WTC11 (cell line): ENCODE measurements at regions not wholly inside any gene's neighbourhood (a gene's known extent, or its start where the extent isn't known, plus 50 kb on each side); places are given as distances from the start of the nearest gene placed in this dataset.
A peak's percentile ranks its signal among the peaks of the same experiment; 100 is the strongest.

ENCODE experiments used
- ATAC-seq: fragments of 200-7000 bp; cut with Tn5 transposase; 2 replicates; pipeline ENCODE4 v1.10.0; 2021; ENCODE audit warnings: mild to moderate bottlenecking, moderate library complexity
- CTCF ChIA-PET: fragments of 300-600 bp; sonication (Branson Sonifier 250); formaldehyde crosslinking; loops from one replicate; lab custom pipeline; 2021; ENCODE audit warnings: antibody characterized with exemption; lab: Charles Lee
- POLR2A ChIA-PET: fragments of 350-600 bp; sonication (Branson Sonifier 250); formaldehyde crosslinking; loops from one replicate; lab custom pipeline; 2021; ENCODE audit warnings: antibody characterized with exemption; lab: Charles Lee
- DNase-seq: peaks from one replicate; pipeline ENCODE4 v3.0.0; 2021; ENCODE audit warnings: low spot score
- H3K27ac Mint-ChIP-seq: 2 replicates; pipeline ENCODE4 v1.8.0; 2021; ENCODE audit warnings: mixed read lengths
- H3K27me3 Mint-ChIP-seq: 2 replicates; pipeline ENCODE4 v1.8.0; 2021; ENCODE audit warnings: low read depth, mild to moderate bottlenecking, moderate library complexity, mixed read lengths
- H3K36me3 Mint-ChIP-seq: 2 replicates; pipeline ENCODE4 v1.8.0; 2021; ENCODE audit warnings: mixed read lengths
- H3K4me1 Mint-ChIP-seq: 2 replicates; pipeline ENCODE4 v1.8.0; 2022; ENCODE audit warnings: mixed read lengths
- H3K4me3 Mint-ChIP-seq: 2 replicates; pipeline ENCODE4 v1.8.0; 2021; ENCODE audit warnings: mild to moderate bottlenecking, moderate library complexity, mixed read lengths
- H3K9me3 Mint-ChIP-seq: 2 replicates; pipeline ENCODE4 v1.8.0; 2021; ENCODE audit warnings: mixed read lengths
- CBFB ChIP-seq: sonication (generic); formaldehyde crosslinking; IDR thresholded peaks from 2 replicates; pipeline ENCODE4 v1.8.1; 2022; ENCODE audit warnings: mild to moderate bottlenecking, low read depth, missing genetic modification reagents
- ELF4 ChIP-seq: sonication (generic); formaldehyde crosslinking; IDR thresholded peaks from 2 replicates; pipeline ENCODE4 v1.8.1; 2022; ENCODE audit warnings: low read depth, mild to moderate bottlenecking, moderate library complexity, missing genetic modification reagents
- GABPB1 ChIP-seq: sonication (generic); formaldehyde crosslinking; IDR thresholded peaks from 2 replicates; pipeline ENCODE4 v1.8.1; 2023; ENCODE audit warnings: mild to moderate bottlenecking, missing genetic modification reagents
- HMGA2 ChIP-seq: fragments of 250-450 bp; sonication (Bioruptor Pico); IDR thresholded peaks from 2 replicates; pipeline ENCODE4 v1.4.0; 2021; ENCODE audit warnings: mild to moderate bottlenecking, moderate library complexity
- JAZF1 ChIP-seq: fragments of 250-450 bp; sonication (Bioruptor Pico); IDR thresholded peaks from 2 replicates; pipeline ENCODE4 v1.9.0; 2021; ENCODE audit warnings: moderate library complexity, mild to moderate bottlenecking, inconsistent platforms
- KAT7 ChIP-seq: sonication (generic); formaldehyde crosslinking; IDR thresholded peaks from 2 replicates; pipeline ENCODE4 v1.8.1; 2023; ENCODE audit warnings: missing genetic modification reagents, mild to moderate bottlenecking, borderline replicate concordance
- NFE2L1 ChIP-seq: sonication (generic); formaldehyde crosslinking; IDR thresholded peaks from 2 replicates; pipeline ENCODE4 v1.8.1; 2023; ENCODE audit warnings: missing genetic modification reagents
- NR2C2 ChIP-seq: sonication (generic); formaldehyde crosslinking; IDR thresholded peaks from 2 replicates; pipeline ENCODE4 v1.8.0; 2022; ENCODE audit warnings: mild to moderate bottlenecking, missing genetic modification reagents
- NR3C1 ChIP-seq: sonication (generic); formaldehyde crosslinking; conservative IDR thresholded peaks from 2 replicates; pipeline ENCODE4 v1.8.1; 2023; ENCODE audit warnings: low read depth, mild to moderate bottlenecking, missing genetic modification reagents
- PRDM15 ChIP-seq: sonication (generic); formaldehyde crosslinking; IDR thresholded peaks from 2 replicates; pipeline ENCODE4 v1.8.0; 2022; ENCODE audit warnings: missing genetic modification reagents
- PRRX2 ChIP-seq: fragments of 250-450 bp; sonication (Bioruptor Pico); IDR thresholded peaks from 2 replicates; pipeline ENCODE4 v1.8.0; 2021; ENCODE audit warnings: mild to moderate bottlenecking
- SP1 ChIP-seq: sonication (generic); formaldehyde crosslinking; conservative IDR thresholded peaks from 2 replicates; pipeline ENCODE4 v1.8.1; 2022; ENCODE audit warnings: missing genetic modification reagents
- TP53 ChIP-seq: sonication (generic); formaldehyde crosslinking; IDR thresholded peaks from 2 replicates; pipeline ENCODE4 v1.8.1; 2023; ENCODE audit warnings: mild to moderate bottlenecking, missing genetic modification reagents
- USF2 ChIP-seq: sonication (generic); formaldehyde crosslinking; IDR thresholded peaks from 2 replicates; pipeline ENCODE4 v1.8.1; 2023; ENCODE audit warnings: mild to moderate bottlenecking, missing genetic modification reagents, moderate library complexity
- ZNF121 ChIP-seq: sonication (generic); formaldehyde crosslinking; IDR thresholded peaks from 2 replicates; pipeline ENCODE4 v1.8.0; 2023; ENCODE audit warnings: missing genetic modification reagents
- ZNF423 ChIP-seq: fragments of 250-450 bp; sonication (Bioruptor Pico); IDR thresholded peaks from 2 replicates; pipeline ENCODE4 v2.1.2; 2022; ENCODE audit warnings: mild to moderate bottlenecking, moderate library complexity
- ZNF512 ChIP-seq: sonication (generic); formaldehyde crosslinking; IDR thresholded peaks from 2 replicates; pipeline ENCODE4 v1.8.1; 2022; ENCODE audit warnings: missing genetic modification reagents, borderline replicate concordance
- ZNF532 ChIP-seq: fragments of 250-450 bp; sonication (Bioruptor Pico); IDR thresholded peaks from 2 replicates; pipeline ENCODE4 v1.9.0; 2021; ENCODE audit warnings: mild to moderate bottlenecking, borderline replicate concordance
- TF ChIP-seq, protein P1 (sequence below): fragments of 250-450 bp; sonication (Bioruptor Pico); IDR thresholded peaks from 2 replicates; pipeline ENCODE4 v1.8.0; 2021; ENCODE audit warnings: mild to moderate bottlenecking
- TF ChIP-seq, protein P2 (sequence below): sonication (generic); formaldehyde crosslinking; IDR thresholded peaks from 2 replicates; pipeline ENCODE4 v1.8.0; 2022; ENCODE audit warnings: mild to moderate bottlenecking, missing genetic modification reagents

DNA sequence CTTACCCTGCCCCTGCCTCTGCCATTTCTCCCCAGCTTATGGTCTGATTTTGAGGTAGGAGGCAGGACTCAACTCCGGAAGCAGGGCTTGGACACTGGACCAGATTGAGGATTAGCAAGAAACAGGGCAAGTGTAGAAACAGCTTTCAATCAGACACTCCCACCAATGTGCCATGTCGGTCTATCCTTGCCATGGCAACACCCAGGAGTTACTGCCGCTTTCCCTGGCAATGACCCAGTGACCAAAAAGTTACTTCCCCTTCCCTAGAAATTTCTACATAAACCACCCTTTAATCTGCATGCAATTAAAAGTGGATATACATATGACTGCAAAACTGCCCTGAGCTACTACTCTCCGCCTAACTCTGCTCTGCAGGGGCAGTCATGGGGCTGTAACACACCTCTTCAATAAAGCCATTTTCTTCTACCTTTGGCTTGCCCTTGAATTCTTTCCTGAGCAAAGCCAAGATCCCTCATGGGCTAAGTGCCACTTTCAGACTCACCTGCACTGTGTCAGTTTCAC is 156.7 kb downstream of the LPIN1 start:
- peaks cover 10% of the 10 kb centered on the region for H3K9me3 Mint-ChIP-seq
- CTCF ChIA-PET: no interaction called here
- DNase-seq: no peak
- H3K27ac Mint-ChIP-seq: no peak overlapping the region
- POLR2A ChIA-PET: no interaction called here
- no peak for ATAC-seq
- peaks cover 2% of the 10 kb centered on the region; the same call in 1 of the 2 replicates for H3K4me1 Mint-ChIP-seq
- no peak overlapping the region for H3K4me3 Mint-ChIP-seq
- H3K36me3 Mint-ChIP-seq: no peaks in the 10 kb centered on the region
- TF ChIP-seq ZNF423: no peak
- no peak for TF ChIP-seq ZNF121 (CRISPR knock-in tag)
- no peak for TF ChIP-seq NFE2L1 (CRISPR knock-in tag)
- TF ChIP-seq NR3C1: no peak
- no peak for TF ChIP-seq ZNF512 (CRISPR knock-in tag)
- no peak for TF ChIP-seq SP1 (CRISPR knock-in tag)
- no peak for TF ChIP-seq KAT7 (CRISPR knock-in tag)
- TF ChIP-seq JAZF1: no peak
- no peak for TF ChIP-seq TP53 (CRISPR knock-in tag)
- no peak for TF ChIP-seq ZNF532 (CRISPR knock-in tag)
- TF ChIP-seq, protein P1, sequence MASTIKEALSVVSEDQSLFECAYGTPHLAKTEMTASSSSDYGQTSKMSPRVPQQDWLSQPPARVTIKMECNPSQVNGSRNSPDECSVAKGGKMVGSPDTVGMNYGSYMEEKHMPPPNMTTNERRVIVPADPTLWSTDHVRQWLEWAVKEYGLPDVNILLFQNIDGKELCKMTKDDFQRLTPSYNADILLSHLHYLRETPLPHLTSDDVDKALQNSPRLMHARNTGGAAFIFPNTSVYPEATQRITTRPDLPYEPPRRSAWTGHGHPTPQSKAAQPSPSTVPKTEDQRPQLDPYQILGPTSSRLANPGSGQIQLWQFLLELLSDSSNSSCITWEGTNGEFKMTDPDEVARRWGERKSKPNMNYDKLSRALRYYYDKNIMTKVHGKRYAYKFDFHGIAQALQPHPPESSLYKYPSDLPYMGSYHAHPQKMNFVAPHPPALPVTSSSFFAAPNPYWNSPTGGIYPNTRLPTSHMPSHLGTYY (CRISPR knock-in tag): no peak
- TF ChIP-seq PRRX2 (CRISPR knock-in tag): no peak
- no peak for TF ChIP-seq GABPB1 (CRISPR knock-in tag)
- no peaks in the 10 kb centered on the region; the same call in 1 of the 2 replicates for H3K27me3 Mint-ChIP-seq

DNA sequence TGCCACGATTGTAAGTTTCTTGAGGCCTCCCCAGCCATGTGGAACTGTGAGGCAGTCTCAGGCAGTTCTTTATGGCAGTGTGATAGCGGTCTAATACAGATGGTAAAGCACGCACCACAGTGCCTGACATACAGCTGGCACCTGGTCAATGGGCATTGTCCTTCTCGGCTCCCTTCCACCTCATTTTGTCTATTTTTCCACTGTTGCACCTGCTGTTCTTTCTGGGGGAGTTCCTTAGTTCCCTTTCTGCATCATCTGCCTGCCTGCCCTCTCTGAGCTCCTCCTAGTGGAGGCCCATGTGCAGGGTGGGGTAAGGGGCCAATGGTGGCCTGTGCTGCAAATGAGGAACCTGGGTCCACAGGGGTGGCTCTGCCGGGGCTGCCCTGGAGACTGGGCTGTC is 157.6 kb downstream of the LPIN1 start:
- POLR2A ChIA-PET: no interaction called here
- ATAC-seq (peak; percentile 66), DNase-seq (no peak)
- Mint-ChIP-seq H3K9me3 (peaks cover 10% of the 10 kb centered on the region), H3K36me3 (no peaks in the 10 kb centered on the region), H3K27ac (no peak overlapping the region), H3K27me3 (no peaks in the 10 kb centered on the region; the same call in 1 of the 2 replicates), H3K4me3 (no peak overlapping the region), H3K4me1 (peaks cover 2% of the 10 kb centered on the region; the same call in 1 of the 2 replicates)
- CTCF ChIA-PET: interaction anchor here (0.6 to 1.4 kb wide), 4 partner anchors 48 to 1147 kb away, joined by 3 to 6 read pairs (median 3); no protein-coding TSS in a partner anchor
- TF ChIP-seq NR2C2: no peak
- TF ChIP-seq PRDM15 (CRISPR knock-in tag): no peak
- no peak for TF ChIP-seq ELF4 (CRISPR knock-in tag)
- TF ChIP-seq HMGA2 (CRISPR knock-in tag): no peak
- TF ChIP-seq, protein P2, sequence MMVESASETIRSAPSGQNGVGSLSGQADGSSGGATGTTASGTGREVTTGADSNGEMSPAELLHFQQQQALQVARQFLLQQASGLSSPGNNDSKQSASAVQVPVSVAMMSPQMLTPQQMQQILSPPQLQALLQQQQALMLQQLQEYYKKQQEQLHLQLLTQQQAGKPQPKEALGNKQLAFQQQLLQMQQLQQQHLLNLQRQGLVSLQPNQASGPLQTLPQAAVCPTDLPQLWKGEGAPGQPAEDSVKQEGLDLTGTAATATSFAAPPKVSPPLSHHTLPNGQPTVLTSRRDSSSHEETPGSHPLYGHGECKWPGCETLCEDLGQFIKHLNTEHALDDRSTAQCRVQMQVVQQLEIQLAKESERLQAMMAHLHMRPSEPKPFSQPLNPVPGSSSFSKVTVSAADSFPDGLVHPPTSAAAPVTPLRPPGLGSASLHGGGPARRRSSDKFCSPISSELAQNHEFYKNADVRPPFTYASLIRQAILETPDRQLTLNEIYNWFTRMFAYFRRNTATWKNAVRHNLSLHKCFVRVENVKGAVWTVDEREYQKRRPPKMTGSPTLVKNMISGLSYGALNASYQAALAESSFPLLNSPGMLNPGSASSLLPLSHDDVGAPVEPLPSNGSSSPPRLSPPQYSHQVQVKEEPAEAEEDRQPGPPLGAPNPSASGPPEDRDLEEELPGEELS (CRISPR knock-in tag): no peak
- TF ChIP-seq CBFB (CRISPR knock-in tag): no peak
- TF ChIP-seq USF2 (CRISPR knock-in tag): no peak
